Activated CD4-positive, CD25-positive, alpha-beta regulatory T cell treated with anti-CD3 and anti-CD28 coated beads, Interleukin-2, amount 50 U/mL, for 16 hours (primary cell): ENCODE measurements at regions not wholly inside any gene's neighbourhood (a gene's known extent, or its start where the extent isn't known, plus 50 kb on each side); places are given as distances from the start of the nearest gene placed in this dataset.

Experiments
- DNase-seq: peaks from one replicate; pipeline ENCODE4 v3.0.0-alpha.2; 2020; ENCODE audit warnings: low read depth, low spot score

DNA sequence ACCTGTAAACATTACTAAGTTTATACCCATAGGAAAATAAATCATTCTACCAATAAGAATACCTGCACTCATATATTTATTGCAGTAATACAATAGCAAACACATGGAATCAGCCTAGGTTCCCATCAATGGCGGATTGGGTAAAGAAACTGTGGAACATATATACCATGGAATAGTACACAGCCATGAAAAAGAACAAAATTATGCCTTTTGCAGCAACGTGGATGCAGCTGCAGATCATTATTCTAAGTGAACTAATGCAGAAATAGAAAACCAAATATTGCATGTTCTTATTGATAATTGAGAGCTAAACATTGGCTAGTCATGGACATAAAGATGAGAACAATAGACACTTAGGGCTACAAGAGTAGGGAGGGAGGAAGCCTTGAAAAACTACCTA lies 667.4 kb upstream of the WWC1 start:
- DNase-seq = no peak

DNA sequence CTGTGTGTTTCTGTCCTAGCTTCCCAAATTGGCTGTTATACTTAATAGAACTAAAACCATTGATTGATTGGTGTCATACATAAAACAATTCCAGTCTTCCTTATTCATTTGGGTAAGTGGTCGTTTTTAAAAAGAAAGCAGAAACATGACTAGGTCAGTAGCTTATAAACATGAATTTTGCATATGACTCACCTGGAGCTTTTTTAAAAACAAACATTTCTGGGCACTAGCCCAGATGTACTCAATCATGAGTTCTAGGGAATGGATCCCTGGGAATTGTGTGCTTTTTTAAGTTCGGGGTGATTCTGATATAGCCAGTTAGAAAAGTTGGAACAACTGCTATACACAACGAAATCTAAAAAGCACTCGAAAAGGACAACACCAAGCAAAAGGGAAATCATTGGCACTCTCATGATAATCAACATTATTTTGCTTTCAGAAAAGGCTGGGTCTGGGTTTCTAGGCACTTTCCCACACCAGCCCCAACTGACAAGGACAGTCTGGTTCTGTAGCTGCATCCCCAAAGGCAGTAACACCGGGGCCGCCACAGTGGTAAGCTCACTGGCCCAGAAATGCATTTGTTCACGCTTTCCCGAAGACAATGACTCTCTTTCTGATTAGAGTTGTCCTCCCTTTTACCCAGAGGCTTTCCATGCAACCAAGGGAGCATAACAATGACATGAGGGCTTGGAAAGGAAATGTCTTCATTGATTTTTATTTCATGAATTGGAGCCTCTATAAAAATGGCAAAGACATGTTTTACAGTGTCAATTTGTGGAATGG lies 664.9 kb upstream of the WWC1 start:
- DNase-seq = no peak

DNA sequence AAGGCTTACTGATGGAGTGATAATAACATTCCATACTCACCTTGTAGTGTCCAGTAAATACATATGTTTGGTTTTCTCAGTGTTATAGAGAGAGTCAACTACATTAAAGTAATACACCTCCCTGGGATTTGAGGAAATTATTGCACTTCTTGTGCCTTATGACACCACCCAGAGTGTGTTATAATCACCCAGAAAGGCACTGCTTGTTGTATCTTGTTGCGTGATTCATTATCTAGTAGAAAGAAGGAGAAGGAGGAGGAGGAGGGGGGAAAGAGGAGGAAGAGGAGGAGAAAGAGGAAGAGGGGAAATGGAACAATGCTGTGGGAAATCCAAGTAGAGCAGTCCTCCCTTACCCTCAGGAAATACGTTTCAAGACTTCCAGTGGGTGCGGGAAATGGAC lies 661.8 kb upstream of the WWC1 start:
- DNase-seq = no peak

DNA sequence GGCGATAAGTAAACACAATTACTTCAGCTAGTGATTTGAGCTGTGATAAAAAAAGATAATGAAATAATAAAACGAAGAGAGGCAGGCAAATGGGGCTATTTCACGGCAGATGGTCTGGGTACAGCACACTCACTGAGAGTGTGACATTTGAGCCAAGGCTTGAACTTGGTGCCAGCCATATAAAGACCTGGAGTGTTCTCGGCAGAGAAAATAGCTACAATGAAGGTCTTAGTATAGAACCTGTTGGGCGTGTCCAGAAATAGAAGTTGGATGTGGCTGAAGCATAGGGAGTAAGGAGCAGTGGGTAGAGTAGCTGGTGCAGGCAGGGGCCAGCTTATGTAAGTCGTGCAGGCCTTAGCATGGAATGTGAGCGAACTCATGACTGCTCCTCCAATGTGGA lies 660.3 kb upstream of the WWC1 start:
- no peak for DNase-seq

DNA sequence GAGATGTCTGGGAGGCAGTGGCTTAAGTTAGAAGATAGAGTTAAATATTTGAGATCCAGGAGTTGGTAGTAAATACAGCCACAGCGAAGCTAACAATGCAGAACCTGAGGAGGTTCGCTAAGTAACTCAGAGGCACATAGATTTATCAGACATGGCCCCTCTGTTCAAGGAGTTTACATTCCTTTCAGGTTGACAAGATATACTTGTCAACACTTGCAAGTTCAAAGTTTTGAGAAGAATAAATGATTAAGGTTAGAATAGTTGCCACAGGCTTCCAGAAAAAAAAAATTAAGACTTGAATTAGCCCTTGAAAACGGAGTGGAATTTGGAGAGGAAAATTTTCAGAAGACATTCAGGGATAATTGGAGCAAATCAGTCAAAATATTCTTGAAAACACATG lies 658.3 kb upstream of the WWC1 start:
- DNase-seq = no peak

DNA sequence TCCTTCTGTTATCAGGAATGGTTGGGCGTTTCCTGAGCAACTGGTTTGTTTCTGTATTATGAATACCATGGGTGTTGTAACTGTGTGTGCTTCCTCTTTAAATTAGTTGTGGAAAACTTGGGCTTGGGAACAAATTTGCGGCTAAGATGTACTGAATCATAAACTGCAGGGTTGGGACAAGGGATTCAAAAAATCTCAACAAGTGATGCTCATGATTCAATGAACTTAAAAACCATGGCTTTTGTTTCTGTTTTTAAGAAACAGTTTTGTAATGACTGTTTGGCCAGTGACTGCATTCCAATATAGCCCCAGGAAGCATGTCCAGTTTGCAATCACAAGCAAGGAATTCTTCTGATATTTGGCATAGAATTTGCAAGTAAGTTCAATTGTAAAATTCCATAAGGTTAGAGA lies 657.5 kb upstream of the WWC1 start:
- no peak for DNase-seq

DNA sequence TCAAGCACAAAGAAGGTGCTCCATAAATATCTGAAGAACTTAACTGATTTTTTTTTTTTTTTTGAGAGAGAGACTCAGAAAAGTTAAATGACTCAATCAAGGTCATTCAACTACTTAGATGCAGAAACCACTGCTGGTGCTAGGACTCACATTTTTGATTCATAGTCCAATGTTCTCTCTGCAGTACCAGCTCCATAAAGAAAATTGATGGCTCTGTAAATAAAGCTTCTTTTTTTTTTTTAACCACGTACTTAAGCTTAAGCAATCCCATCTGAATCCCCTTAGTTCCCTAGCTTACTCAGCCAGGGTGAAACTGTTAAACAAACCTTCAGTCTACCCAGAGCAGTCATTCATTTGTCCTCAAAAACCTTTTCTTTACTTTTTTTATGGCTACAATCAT lies 657.0 kb upstream of the WWC1 start:
- DNase-seq = no peak

DNA sequence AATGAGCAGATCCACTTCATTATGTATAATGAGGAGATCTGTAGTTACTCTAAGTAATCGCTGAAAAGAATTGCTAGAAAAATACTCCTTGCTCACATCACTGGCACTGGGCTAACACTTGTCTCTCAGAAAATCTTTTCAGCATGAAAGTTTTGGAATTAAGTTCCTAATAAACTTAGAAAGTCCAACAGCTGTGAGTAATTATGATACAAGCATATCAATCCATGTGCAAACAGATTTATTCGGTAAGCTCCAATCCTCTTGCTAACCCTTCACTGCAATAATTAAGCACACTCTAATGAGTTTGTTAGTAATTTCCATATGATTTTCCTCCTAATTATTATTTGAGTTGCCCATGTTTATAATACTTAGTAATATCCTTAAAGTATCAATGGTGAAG lies 652.6 kb upstream of the WWC1 start:
- no peak for DNase-seq

DNA sequence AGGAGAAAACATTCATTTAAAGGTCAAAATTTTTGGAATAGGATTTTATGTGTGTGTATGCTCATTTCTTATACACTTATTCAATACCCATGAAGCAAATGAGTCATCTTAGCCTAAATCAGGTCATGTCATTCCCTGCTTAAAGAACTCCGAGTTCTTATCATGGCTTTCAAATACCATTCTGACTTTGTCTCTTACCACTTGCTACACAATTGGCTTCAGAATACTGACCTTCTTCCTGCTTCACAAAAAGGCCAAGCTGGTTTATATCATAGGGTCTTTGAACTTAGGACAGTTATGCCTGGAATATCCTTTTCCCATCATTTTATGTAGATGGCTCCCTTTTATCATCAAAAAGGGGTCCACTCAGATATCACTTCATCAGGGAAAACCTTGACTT lies 652.2 kb upstream of the WWC1 start:
- DNase-seq = no peak

DNA sequence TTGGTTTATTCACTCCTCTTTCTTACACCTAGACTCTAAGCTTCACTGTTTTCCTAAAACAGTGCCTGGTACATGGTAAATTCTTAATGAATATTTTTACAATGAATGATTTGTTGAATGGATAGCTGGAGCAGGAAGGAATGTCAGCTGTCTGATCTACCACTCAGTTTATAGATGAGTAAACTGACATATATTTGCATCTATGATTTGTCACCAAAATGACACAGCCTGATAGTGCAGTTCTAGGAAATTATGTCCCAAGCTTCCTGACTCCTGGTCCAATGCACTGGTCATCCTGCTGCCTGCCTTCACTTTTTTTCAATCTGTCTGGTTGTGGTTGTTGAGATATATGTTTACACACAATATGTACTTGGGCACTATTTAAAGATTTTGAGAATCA lies 651.7 kb upstream of the WWC1 start:
- DNase-seq = no peak

DNA sequence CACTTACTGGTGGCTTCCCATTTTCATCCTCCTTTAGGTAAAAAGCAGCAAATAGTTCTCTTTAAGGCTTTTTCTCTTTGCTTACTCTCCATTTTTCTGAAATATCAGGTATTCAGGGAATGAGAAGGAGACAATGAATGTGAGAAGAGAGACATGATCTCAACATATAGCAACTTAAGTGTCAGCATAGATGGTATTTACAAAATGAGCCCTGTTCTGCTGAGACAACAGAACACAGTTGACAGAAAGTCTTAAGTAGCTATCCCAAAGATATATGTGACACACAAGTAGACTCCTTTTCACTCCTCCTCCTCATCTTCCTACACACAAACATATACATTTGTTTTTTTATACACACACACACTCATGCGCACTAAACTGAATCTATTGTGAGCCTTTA lies 649.3 kb upstream of the WWC1 start:
- no peak for DNase-seq

DNA sequence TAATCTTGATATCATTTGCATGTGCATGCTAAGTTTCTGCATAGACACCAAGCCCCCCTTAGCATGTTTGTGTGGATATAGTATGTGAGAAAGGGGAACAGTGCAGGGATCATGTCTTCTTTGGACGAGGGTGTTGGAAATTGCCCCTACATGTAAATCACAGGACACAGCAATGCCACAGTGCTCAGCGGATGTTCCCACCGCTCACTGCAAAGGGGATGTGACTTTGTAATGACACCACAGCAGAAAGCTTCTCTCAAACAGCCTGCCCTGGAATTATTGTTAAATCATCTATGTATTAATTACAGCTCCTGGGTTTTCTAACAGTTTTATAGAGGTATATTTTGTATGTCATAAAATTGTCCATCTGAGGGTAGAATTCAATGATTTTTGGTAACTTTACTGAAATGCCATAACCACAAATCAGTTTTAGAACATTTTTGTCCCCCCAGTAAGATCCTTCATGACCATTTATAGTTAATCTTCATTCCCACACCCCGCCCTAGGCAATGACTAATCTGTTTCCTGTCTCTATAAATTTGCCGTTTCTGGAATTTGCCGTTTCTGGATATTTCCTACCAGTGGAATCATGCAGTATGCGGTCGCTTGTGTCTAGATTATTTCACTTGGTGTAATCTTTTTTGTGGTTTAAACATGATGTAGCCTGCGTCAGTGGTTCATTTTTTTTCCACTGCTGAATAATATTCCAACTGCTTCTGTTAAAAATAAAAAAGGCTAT lies 648.5 kb upstream of the WWC1 start:
- DNase-seq = no peak

DNA sequence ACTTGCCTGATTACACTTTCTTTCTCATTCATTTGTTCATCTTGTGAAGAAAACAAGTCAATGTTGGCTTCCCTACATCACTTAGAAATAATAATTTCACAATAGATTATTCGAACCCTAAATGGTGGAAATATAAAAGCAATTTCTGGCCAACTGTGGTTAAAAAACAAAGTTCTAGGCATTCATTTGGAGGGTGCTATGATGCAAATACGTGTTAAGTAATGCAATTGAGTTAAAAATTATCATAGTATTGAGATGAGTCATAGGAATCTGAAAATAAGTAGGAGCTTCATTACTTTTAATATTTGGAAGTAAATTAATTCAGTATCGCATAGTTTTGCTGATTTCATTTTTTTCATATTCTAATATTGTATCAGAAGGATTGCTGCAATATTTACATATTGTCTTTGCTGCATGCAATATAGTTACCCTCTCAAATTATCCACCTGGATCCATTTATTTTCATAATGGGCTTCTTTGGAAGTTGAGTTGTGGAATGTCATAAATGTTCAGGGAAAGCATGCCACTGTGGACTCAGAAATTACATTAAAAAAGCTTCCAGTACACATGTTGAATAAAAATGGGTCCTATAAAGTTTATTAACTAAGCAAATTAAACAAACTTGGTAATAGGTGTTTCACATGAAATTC lies 647.7 kb upstream of the WWC1 start:
- DNase-seq = no peak

DNA sequence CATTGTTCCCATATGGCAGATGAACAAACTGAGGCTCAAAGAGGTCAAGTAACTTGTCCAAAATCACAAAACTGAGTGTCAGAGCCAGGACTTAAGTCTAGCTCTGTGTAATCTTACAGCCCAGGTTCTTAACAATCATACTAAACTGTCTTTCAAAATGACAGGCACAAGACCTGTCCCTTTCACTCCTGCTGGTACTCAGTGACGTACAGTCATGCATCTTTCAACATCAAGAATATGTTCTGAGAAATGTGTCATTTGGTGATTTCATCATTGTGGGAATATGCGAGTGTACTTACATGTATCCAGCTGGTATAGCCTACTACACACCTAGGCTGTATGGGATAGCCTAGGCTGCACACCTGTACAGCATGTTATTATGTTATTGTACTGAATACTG lies 646.8 kb upstream of the WWC1 start:
- DNase-seq = no peak

DNA sequence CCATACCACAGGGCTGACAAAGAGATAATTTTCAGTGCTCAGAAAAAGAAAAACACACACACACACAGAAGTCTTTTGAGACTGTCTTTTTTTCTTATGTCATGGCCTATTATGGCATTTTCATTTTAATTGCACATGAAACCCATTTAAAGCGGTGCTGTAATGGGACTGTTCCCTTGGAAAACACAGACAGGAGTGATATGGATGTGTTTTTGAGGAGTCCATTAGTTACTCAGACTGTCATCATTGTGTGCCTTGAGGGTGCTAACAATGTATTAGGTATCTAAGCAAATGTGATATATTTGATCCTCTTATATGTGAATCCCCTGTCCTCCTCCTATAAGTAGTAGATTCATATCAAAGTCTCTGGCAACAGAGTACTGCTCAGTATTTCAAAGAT lies 642.0 kb upstream of the WWC1 start:
- no peak for DNase-seq

DNA sequence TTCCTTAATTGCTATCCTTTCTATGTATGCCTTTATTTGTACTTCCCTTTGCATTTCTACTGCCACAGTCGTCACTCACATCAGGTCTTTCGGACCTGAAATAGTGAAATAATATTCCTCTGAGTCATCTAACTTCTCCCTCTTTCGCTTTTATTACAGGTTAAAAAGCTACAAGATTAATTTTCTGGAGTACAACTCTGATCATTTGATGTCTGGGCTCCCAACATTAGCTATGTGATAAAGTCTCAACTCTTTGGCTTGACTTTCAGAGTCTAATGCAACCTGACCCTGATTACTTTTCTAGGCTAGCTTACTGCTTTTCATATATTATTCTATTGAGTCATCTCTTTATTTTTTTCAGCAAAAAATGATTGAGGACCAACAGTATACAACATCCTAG lies 638.8 kb upstream of the WWC1 start:
- DNase-seq = no peak

DNA sequence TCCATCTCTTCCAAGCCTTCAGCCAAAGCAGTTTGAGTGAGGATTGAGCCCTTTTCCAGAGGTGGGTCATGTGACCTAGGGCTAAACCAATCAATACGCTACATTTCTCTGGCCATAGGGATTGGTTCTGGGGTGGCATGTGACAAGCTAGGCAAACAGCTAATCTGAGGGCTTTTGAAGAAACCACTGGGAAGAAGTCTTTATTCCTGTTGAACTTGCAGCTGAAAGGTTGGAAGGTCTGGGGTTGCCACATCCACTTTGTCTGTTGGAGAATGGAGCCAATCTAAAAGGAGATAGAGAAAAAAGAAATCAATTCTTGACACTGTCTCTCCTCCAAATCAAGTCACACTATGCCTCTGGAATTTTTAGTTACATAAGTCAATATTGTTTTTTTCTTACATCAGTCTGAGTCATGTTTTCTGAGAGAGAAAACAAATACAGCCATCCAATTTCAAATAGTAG lies 637.8 kb upstream of the WWC1 start:
- DNase-seq = no peak

DNA sequence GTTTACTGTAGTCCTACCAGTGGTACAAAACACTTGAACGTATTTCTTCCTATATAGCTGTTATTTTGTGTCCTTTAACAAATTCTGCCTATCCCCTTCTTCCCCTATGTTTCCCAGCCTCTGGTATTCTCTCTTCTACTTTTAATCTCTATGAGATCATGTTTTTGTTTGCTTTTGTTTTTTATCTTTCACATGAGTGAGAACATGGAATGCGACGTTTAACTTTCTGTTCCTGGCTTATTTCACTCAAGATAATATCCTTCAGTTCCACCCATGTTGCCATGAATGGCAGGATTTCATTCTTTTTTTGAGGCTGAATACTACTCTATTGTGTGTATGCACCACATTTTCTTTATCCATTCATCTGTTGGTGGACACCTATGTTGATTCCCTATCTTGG lies 634.4 kb upstream of the WWC1 start:
- DNase-seq = no peak

DNA sequence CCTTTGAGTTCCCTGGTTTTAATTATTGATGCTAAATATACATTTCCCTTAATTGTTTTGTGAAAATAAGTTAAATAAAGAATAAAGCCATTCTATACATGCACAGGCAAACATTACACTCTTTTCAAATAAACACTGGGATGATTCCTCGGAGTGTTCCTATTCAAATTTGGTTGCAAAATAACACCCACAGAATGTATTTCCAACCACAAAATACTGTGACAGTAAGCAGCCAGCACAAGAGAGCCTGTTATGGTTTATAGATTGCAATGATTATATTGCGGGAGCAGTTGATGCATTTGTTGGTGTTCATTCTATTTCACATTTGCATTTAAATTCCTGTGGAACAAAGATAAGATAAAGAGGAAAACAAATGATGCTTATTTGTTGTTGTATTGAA lies 632.6 kb upstream of the WWC1 start:
- no peak for DNase-seq

DNA sequence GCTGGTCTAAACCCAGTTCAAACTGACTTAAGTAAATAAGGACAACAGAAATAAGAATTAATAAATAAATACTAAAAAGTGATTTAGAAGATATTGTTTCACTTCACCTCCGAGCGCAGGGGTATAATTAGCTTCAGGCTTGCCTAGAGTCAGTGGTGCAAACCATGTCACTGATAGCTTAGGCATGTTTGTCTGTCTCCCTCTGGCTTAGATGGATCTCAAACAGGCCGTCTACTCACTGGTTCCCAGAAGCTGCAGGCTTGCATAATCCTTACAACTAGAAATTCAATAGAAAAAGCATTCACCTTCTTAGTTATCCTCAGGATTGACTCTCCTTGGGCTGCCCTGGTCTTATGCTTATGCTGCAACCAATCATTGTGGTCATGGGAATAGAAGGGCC lies 629.8 kb upstream of the WWC1 start:
- no peak for DNase-seq

DNA sequence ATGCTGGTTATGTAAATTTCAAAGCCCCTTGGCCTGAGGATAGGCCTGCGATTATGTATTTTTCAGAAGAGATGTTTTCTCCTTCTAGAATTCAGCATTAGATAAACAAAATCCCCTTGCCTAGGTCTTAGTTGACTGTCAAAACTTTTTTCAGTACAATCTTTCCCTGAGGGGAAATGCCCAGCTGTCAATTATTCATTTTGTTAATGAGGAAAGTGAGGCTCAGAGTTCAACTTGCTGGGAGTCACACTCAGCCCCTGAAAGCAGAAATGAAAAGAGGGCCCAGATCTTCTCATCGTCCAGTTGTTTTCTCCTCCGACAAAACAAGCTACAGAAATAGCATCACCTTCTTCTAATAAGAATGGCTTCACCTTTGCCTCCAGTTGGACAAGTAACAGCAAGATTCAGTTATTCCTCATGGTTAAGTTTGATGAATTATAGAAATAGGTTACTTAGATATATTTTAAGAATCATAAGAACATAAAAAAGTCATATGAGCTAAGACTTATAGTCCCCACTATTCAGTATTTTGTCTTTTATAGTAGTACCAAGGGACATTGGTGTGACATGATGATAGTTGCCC lies 627.1 kb upstream of the WWC1 start:
- DNase-seq = no peak

DNA sequence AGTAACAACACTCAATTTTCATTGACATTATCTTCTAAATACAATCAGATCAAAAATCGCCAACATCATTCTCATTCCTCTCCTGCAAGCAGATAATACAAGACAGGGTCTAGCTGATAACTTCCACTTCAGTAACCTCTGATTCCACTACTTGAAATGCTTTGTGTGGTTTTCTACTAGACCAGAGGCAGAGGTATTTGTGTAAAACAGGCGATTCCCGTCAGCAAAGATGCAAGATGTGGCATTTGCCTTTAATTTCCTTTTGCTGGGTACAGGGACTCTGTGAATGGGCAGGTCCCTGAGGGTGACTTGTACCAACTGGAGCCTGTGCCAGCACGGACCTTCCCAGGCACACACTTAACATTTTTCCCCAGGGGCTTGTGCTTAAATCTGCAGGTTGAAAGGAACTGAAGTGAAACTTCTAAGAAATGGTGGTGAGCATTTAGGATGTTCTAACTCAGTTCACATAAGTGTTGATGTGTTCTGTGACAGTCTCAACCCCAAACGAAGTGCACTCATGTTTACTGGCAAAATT lies 625.5 kb upstream of the WWC1 start:
- DNase-seq = no peak
